ENCODE measurements at regions not wholly inside any gene's neighbourhood (a gene's known extent, or its start where the extent isn't known, plus 50 kb on each side); places are given as distances from the start of the nearest gene placed in this dataset.

DNA sequence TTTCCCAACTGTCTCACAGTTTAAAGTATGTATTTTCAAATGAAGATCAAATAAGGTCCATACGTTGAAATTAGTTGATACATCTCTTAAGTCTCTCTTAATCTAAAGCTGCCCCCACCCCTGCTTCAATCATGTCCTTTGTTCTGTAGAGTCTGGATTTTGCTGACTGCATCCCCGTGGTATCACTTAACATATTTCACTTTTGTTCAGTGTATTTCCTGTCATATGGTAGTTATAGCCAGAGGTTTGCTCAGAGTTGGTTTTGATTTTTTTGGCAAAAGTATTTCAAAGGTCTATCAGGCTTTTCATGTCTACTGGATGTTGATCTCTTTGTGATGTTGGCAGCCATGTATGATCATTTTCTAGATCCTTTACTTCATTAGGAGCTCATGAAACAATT, 54.4 kb upstream of the ARID5B start:
- Histone ChIP-seq H3K4me2 (ENCODE audit: insufficient read depth in 1 of 2, low read depth in 2 of 2, low read length in 2 of 2) (no peak overlapping the region), H3K27me3 (replicated peaks in 1 of 4; ENCODE audit: control insufficient read depth in 3 of 4, extremely low read depth in 1 of 4, insufficient read depth in 3 of 4, low read length in 3 of 4) (peaks cover 13 to 54% (median 28%) of the 10 kb centered on the region in 4 experiments; a peak in 5 of 7 replicates), H2AK5ac (ENCODE audit: low read depth, low read length) (no peak overlapping the region), H3K9ac (replicated peaks in 1 of 4; ENCODE audit: extremely low read depth in 1 of 4, low read depth in 3 of 4, low read length in 3 of 4) (no peak overlapping the region), H2BK12ac (ENCODE audit: low read depth, low read length) (no peak overlapping the region), H3K56ac (replicated peaks; ENCODE audit: insufficient read length, low read depth, low read length) (no peak overlapping the region), H2AFZ (ENCODE audit: low read length) (no peak overlapping the region), H3K14ac (ENCODE audit: insufficient read length) (no peak overlapping the region), H3K36me3 (ENCODE audit: control insufficient read depth in 2 of 4, insufficient read depth in 4 of 4, low read length in 3 of 4) (no peaks in the 10 kb centered on the region; a peak in 1 of 8 replicates), H3K27ac (ENCODE audit: low read depth, low read length) (no peak overlapping the region), H3K4me1 (replicated peaks in 1 of 4; ENCODE audit: control insufficient read depth in 3 of 4, insufficient read depth in 4 of 4, low read length in 3 of 4) (peaks cover 0 to 9% (median 5%) of the 10 kb centered on the region in 4 experiments; a peak in 5 of 7 replicates), H4K8ac (ENCODE audit: extremely low read depth, insufficient read depth, low read length) (no peak overlapping the region), H3K79me2 (ENCODE audit: control insufficient read depth in 1 of 2, insufficient read depth in 2 of 2, low read length in 2 of 2) (no peaks in the 10 kb centered on the region), H2BK15ac (ENCODE audit: low read length) (no peak overlapping the region), H3K79me1 (ENCODE audit: low read depth, low read length) (no peaks in the 10 kb centered on the region), H3K9me3 (ENCODE audit: insufficient read depth in 2 of 2, low read depth in 1 of 2, low read length in 1 of 2) (no peaks in the 10 kb centered on the region), H3K18ac (ENCODE audit: extremely low read depth, low read length) (no peak overlapping the region), H2BK20ac (ENCODE audit: low read length) (no peak overlapping the region), H4K20me1 (replicated peaks in 1 of 2; ENCODE audit: control insufficient read depth in 1 of 2, insufficient read depth in 2 of 2, low read length in 2 of 2) (no peaks in the 10 kb centered on the region), H3K4ac (replicated peaks; ENCODE audit: insufficient read length, low read depth, low read length) (no peak overlapping the region), H4K91ac (replicated peaks; ENCODE audit: insufficient read length, low read length) (no peak overlapping the region), H2BK120ac (replicated peaks; ENCODE audit: low read depth, low read length) (no peak overlapping the region), H4K5ac (ENCODE audit: insufficient read length, low read depth, low read length) (no peak overlapping the region), H3K4me3 (ENCODE audit: extremely low read depth in 1 of 4, insufficient read depth in 2 of 4, low read depth in 3 of 4, low read length in 4 of 4) (no peak overlapping the region), H3K23me2 (ENCODE audit: low read depth, low read length) (no peaks in the 10 kb centered on the region), H3K23ac (ENCODE audit: insufficient read length) (no peak overlapping the region), H2BK5ac (ENCODE audit: low read depth, low read length) (no peak overlapping the region)
- FAIRE-seq = no peak
- 87% methylated on average over 2 of the region's 2 CpGs; no CpG with 5 or more reads in 1 of the 2 experiments for WGBS, 2 experiments (ENCODE audit: extremely low coverage in 1 of 2, insufficient coverage in 1 of 2, insufficient read length in 1 of 2, insufficient replicate concordance in 2 of 2, low coverage in 1 of 2, low lambda C conversion rate in 2 of 2, missing lambda C conversion rate in 1 of 2)
- ChIA-PET CTCF (ENCODE audit: partially characterized antibody) (interaction anchor here (1.0 kb wide), 1 partner anchor 9 kb away, joined by 3 read pairs; no protein-coding TSS in a partner anchor), POLR2A (ENCODE audit: partially characterized antibody) (no interaction called here)
- TF ChIP-seq ATF3 (IDR thresholded peaks at IDR 0.05; ENCODE audit: insufficient read depth, low read depth, low read length) (no peak), BCL11A (IDR thresholded peaks at IDR 0.05; ENCODE audit: low read depth in 2 of 2, low read length in 2 of 2) (no peak)
- DNase-seq (ENCODE audit: low read depth in 1 of 2, low spot score in 2 of 2) = no peak
